HL-60/S4 treated with retinoic acid at 250 ng/mL for 4 days and 3 days (cell line): ENCODE measurements at regions not wholly inside any gene's neighbourhood (a gene's known extent, or its start where the extent isn't known, plus 50 kb on each side); places are given as distances from the start of the nearest gene placed in this dataset.
"Not testable (repeated sequence)": the region's sequence is repeated elsewhere in the genome, so short reads cannot be mapped to it uniquely, and the experiment has no call there.

Source experiments
- in situ Hi-C: fragments of 300-500 bp; cut with MboI; formaldehyde crosslinking; loops from 2 replicates; pipeline ENCODE4 v1.7.0; 2022; ENCODE audit warnings: low sequenced_read_pairs

DNA sequence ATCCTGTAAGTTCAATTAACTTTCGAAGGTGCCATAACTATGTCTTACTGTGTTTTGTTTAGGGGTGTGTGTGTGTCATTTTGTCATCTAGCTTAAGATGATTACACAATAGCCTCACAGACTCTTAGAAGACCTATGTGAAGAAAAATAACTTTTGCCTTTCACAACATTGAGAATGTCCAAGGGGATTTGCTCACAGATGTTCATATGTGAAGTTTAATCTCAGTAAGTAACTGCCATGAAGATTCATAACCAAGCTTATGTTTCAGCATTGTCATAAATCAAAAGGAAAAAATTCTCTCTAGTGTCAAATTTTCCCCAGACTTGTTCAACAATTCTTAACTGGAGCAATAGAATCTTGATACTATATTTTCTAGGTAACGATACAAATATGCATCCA lies 226.1 kb upstream of the PRKD1 start:
- in situ Hi-C loops = no loop called here

DNA sequence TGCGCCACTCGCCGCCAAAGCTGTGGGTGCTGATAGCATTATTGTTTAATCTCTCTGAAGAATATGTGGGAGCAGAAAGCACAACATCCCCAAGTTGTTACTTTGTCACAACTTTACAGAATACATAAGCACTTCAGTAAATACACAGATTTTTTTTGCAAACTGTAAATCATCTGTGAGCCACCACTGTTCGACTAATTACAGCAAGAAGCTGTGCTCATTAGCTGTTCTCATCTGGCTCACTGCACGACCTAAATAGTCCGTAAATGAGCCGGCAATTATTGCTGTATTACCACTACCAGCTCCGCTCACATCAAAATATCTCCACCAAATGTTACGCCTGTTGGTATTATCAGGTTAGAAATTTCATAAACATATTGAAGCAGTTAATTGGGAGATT lies 228.9 kb upstream of the PRKD1 start:
- in situ Hi-C loops = no loop called here

DNA sequence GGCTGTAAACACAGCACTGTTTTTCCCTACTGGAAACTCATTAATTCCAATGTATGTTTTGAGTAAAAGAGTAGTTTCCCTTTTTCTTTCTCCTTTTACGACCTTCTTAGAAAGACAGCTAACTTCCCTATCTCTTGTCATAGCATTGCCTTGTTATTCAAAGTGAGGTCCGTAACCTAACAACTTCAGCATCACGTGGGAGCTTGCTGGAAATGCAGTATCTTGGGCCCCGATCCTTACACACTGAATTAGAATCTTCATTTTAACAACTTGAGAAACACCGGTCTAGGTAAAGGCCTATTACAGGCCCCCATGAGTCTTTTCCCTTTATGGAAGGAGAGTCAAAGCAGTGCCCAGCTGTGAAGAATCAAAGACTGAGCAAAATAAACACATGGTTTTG lies 230.7 kb upstream of the PRKD1 start:
- in situ Hi-C loops = no loop called here

DNA sequence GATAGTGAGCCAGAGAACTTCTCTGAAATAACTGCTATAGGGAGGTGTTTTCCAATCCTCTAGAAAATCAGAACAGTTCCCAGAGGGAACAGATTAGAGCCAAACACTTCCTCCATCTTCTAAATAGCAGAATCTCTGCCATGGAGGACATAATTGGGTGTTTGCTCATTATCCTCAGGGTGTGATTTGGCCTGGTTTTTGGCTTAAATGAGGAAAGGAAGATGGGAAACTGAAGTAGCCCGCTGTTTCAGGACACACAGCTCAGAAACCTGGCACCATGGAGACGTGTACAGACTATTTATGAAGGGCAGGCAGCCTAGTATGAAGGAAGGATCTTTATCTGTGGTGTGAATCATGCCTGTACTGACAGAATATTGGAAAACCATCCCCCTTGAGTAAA lies 231.7 kb upstream of the PRKD1 start:
- in situ Hi-C loops = no loop called here

DNA sequence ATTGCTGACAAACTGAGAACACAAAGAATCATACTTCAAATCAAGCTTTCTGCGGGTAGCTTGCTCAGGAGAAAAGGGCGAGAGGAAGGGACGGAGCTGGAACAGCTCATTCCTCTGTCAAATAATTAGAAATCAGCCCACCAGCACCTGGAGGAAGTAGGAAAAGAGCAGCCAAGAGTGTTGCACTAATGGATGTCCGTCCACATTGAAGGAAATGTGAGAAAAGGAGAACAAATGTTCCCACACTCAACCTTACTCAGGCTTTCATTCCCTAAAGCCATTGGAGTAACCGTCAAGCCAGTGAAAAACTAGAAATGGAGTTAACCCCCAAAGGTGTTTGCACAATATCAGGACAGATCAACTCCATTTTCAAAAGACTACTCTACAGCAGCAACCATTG lies 233.0 kb upstream of the PRKD1 start:
- in situ Hi-C loops = no loop called here

DNA sequence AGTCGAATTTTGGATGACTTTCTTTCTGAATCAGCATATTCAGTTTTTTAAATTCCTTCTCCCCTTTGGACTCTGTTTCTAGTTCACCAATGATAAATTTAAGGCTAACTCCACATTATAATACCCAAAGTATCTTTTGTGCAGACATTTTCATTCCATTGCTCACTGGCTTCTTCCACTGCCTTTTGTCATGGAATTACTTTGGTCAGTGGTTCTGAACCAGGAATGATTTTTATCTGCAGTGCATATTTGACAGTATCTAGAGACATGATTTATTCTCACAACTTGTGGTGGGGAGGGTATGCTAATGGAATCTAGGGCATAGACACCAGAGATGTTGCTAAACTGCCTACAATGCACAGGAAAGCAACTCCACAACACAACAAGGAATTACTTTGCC lies 234.4 kb upstream of the PRKD1 start:
- in situ Hi-C loops = no loop called here

DNA sequence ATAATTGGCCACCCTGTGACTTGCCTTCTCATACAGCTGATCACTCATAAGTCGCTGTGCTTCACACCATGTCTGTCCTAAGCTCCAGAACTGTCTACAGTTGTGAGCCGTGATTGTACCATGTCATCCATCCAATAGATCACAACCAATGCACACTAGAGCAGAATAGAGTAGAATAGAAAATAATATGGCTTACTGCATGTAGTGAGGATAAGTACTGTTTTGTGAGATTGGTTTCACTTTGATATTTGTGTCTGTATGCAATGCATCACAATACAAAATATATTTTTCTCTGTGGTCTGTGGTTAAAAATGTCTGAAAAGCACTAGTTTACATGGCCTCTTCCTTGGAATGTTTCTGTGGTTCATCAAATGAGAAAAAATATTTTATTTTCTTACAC lies 237.6 kb upstream of the PRKD1 start:
- in situ Hi-C loops = no loop called here

DNA sequence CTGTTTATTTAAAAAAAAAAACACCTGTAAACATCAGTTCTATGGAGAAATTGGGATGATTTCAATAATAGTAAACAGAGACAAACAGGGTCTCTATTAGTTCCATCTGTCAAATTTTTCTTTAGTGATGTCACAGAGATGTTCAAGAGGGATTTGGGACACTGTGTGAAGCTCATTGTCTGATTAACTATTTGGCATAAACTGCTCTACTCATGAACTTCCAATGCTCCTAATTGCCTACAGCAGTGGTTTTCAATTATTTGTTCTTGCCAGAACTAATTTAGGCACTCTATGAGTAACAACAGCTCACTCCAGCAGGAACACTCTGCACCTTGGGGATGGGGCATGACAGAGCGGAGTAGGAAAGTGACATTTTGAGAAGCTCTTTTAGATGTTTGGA lies 250.1 kb upstream of the PRKD1 start:
- in situ Hi-C loops = no loop called here

DNA sequence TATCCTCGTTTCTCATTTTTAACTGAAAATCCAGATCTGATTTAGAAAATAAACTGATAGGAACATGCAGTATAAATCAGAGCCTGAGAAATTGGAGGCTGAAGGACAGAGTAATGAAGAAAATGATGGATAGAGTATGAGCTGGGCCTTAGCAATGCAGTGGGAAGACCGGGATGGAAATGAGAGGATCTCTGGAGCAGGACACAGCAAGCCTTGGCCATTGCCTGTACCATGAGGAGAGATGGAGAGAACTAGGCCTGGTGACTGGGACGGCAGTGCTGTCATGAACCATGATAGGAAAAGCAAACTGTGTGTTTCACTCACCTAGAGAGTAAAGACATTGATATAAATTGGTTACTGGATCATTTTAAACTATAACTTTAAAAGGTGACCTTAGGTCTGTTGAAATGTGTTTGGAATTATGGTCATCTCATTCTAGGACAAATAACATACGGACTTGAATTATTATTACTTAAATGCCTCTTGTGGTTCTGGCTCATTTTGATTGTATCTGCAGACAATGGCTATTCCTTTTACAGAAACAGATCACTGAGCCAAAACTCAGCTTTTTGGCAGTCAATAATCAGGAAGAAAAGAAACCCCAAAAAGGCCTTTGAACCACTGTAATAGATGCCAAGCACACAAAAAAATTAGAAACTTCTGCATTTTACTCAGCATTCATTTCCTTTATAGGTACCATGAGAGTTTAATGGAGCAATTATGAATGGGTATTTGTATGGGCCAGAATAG lies 251.9 kb upstream of the PRKD1 start:
- in situ Hi-C loops = no loop called here

DNA sequence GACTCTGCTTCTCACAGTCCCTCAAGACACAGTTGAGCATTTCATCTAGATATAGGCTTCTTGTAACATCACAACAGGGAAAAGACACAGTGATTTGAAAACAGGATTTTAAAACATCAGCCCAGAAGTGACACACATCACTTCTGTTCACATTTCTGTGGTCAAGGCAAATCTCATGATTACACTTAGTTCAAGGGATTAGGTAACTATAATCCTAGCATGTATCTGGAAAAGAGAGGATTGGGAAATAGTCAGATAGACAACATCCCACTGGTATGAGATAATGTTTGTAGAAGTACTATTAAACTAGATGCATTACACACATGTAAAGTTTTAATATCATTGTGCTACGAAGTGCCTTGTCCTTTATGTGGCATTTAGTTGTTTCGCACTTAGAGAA lies 252.6 kb upstream of the PRKD1 start:
- in situ Hi-C loops = no loop called here

DNA sequence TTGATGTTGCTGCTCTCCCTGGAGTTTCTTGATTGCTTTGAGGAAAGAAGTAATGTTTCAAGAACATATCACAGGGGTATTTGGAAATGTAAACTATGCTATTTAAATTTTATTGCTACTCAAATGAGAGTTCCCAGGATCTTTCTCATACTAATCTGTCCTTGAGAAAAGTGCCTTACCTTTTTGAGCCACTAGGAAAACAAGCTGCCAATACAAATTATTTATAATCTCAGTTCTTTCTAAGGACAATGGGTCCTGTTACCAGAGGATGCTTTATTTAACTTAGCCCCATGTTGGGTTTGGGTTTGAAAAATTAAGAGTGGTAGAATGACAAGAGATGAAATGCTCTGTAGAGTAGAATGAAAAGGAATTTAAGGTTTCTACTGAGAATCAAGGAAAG lies 258.2 kb upstream of the PRKD1 start:
- in situ Hi-C loops = no loop called here

DNA sequence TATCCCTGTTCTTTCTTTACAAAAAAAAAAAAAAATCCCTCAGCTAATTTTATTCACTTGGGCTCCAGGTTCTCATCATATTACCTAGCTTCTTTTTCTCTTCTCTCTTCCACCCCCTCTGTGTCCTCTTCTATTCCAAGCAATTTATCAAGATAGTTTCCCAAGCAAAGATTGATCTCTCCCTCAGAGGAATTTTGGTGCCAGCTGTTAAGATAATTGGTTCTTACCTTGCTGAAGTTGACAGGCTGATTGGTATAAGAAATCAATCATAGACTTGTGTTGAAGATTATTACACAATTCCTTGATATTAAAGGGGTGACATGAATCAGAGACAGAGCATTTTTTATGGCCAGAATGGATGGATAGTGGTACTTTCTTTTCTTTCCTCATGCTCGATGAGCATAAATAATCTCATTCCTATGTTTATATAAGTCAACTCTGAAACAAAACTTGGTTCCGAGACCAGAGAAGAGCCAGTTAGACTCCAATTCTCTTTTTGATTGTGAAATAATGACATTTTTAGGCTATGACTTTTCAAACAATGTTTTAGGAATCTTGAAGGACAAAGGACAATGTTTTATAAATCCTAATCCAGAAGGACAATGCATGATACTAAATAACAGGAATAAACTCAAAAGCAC lies 264.1 kb upstream of the PRKD1 start:
- in situ Hi-C loops = no loop called here

DNA sequence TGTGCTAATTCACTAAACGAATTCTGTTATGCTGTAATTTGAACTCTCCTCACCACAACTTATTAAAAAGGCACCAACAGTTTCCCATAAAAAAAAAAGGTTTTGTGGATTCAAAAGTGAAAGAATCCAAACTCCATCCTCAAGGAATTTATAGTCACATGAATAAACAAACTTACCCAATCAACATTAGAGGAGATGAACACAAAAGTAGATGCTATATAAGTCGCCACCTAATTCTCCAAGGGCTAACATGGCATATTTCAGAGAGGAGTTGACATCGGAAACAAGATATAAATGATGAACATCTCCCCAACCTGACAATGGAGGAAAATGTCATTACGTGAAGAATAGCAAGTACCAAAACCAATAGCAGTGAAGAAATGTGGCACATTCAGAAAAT lies 265.5 kb upstream of the PRKD1 start:
- in situ Hi-C loops = no loop called here

DNA sequence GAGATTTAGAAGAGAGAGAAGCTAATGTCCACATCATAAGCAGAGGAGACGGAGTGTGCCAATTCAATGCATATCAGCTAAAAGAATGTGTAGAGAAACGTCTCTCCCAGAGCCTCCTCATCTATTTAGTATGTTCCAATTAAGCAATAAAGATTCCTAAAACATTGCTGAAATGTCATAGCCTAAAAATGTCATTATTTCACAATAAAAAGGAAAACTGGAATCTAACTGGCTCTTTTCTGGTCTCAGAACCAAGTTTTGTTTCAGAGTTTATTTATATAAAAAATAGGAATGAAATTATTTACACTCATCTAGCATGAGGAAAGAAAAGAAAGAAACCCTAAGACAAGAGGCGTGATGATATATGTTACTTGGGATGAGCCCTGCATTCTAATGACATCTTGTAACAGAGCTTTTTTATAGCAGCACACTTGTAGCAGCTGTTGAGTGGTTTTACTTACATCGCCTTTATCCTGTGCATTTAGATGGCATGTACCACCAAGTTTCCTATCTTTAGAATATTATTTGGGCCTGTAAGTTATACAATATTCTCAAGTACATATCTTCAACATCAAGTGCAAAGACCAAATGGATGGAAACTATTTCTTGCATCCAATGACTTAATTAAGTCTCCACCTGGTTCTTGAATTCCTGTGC lies 266.3 kb upstream of the PRKD1 start:
- in situ Hi-C loops = no loop called here

DNA sequence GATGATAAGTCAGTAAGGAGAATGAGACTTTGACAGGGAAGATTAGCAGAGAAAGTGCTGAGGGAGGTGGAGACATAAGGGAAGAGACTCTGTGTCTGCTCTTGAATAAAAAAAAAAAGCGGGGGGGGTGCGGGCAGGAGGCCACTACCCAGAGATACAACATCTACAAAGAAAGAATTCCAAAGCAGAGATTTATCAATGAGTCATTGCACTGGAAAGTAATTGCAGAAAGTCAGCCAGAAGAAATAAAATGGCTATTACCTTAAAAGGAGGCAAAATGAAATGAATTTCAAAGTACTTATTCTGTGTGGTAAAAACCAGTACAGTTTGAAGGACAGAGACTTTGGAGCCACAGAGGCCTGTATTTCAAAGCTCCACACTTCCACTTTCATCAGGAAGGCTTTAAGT lies 267.1 kb upstream of the PRKD1 start:
- in situ Hi-C loops = no loop called here

DNA sequence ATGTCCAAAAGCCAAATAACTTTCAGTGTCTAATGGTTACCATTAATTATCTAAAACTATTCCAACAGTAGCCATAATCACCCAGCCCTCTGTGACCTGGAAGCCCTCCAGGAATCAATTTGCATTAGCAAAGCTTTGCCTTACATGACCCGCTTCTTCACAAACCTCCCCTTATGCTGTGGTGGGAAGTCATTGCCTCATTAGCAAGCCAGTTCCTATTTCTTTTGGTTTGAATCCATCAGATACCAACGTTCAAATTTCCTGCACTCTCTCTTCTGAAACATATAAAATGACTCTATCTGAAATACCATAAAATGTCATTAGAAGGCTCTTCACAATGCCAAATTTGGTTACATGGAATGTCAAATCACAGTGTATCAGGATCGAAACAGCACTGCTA lies 268.3 kb upstream of the PRKD1 start:
- in situ Hi-C loops = no loop called here

DNA sequence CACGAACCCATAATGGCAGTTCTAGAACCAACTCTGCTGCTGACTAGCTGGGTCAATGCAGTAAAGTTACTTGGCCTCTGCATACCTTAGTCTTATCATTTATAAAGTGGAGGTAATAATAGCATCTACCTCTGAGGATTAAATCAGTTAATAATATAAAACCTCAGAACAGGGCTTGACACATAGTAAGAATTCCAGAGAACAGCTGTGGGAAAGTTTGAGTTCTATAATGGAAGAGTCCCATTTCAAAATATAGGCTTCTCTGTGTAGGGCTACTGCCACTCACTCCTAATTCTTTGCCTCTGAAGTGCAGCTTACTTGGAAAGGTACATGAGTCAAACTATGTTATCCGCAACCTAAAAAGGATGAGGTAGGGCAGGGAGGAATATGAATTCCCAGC lies 269.2 kb upstream of the PRKD1 start:
- in situ Hi-C loops = no loop called here

DNA sequence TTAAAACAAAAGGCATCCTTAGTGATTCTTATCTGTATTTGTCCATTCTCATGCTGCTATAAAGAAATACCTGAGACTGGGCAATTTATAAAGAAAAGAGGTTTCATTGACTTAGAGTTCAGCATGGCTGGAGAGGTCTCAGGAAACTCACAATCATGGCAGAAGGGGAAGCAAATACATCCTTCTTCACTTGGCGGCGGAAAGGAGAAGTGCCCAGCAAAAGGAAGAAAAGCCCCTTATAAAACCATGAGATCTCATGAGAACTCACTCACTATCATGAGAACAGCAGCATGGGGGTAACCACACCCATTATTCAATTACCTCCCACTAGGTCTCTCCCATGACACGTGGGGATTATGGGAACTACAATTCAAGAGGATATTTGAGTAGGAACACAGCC lies 271.1 kb upstream of the PRKD1 start:
- in situ Hi-C loops = not testable (repeated sequence)

DNA sequence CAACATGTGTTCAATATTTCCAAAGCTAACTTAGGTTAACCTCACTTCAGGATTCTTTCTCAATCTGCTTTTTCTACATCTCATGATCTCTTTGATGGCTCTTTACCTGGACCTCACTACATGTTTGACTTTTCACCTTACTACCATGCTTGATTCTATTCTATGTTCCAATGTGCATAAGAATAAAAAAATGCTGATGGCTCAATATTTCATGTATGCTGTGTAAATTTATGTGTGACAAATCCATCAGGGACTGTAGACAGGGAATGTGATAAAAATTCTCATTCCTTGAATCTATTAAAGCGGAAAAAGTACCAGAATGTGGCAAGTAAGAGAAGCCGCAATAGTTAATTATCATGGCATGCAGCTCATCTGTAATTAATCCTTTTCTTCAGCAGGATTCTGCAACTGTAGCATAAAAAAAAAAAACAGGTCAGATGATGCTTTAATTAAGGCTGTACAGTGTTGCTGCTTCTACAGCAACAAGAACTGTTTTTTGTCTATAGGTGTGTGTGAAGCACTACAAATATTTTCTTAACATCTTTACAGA lies 276.9 kb upstream of the PRKD1 start:
- in situ Hi-C loops = loop anchor here (25.0 kb wide), 1 partner anchor 667 kb away; no protein-coding TSS in a partner anchor

DNA sequence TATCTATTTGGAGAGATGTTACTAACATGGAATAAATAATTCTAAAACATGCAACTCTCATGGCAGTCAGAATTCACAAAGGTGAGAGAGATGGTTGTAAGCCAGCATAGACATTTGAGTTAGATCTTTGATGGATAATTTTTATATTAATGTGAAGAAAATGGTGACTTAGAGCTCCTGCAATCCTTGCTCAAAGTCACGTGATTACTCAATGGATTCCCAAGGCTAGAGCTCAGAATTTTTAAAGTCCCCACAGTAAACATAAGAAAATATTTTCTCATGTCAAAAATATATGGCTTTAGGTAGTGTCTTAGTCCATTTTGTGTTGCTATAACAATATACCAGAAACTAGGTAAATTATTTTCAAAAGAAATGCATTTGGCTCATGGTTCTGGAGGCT lies 281.5 kb upstream of the PRKD1 start:
- in situ Hi-C loops = loop anchor here (25.0 kb wide), 1 partner anchor 672 kb away; no protein-coding TSS in a partner anchor

DNA sequence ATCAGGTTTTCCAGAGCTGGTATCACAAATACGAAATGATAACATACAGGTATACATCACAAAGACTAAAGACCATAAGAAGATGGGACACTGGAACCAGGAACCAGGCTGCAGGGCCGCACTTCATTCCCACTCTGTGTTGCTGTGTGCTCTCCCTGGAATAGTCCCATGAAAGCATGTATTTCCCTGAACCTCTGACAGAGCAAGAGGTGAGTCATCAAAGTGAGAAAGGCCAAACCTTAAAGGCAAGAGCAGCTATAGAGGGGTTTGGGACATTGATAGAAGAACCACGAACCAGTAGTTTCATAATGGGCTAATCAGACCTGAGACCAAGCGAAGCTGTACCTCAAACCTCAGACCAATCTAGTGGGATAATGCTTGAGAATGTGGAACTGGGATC lies 283.0 kb upstream of the PRKD1 start:
- in situ Hi-C loops = loop anchor here (25.0 kb wide), 1 partner anchor 673 kb away; no protein-coding TSS in a partner anchor

DNA sequence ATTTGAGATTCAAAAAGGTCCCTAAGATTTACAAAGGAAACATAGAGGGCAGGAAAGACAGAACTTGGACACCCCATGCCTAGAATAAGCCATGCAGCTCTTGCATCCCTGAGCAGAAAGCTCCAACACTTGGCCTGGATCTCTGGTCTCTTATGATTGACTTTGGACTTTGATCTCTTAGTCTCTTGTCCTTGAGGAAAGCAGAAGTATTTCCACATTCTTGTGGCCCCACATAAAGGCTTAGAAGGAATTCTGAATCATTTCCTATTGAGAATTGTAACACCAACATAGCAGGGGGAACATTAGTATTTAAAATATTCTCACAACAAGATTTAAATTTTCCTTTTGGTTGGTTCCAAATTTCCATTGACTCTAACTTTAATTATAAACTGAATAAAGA lies 283.7 kb upstream of the PRKD1 start:
- in situ Hi-C loops = loop anchor here (25.0 kb wide), 1 partner anchor 674 kb away; no protein-coding TSS in a partner anchor
